DND-41 (cell line): ENCODE measurements at regions not wholly inside any gene's neighbourhood (a gene's known extent, or its start where the extent isn't known, plus 50 kb on each side); places are given as distances from the start of the nearest gene placed in this dataset.

Source experiments
- ATAC-seq: fragments of 200-7000 bp; cut with Tn5 transposase; 3 replicates; pipeline ENCODE4 v1.9.1; 2021; ENCODE audit warnings: low read depth; ENCODE audit not compliant: insufficient read depth
- DNase-seq: peaks from one replicate; pipeline ENCODE4 v3.0.0-alpha.2; 2020
- H2AFZ ChIP-seq: 2 replicates; pipeline ENCODE4 v1.6.0; 2012; ENCODE audit warnings: low read depth, low read length
- H3K27ac ChIP-seq: 2 replicates; pipeline ENCODE4 v1.5.1; 2012; ENCODE audit warnings: low read length, inconsistent platforms
- H3K27me3 ChIP-seq: fragments of 200-600 bp; sonication (generic); 2 replicates; pipeline ENCODE4 v1.6.0; 2012; ENCODE audit warnings: low read length, mild to moderate bottlenecking, inconsistent platforms; ENCODE audit not compliant: insufficient read depth, poor library complexity
- H3K36me3 ChIP-seq: 2 replicates; pipeline ENCODE4 v1.5.1; 2012; ENCODE audit warnings: low read length, inconsistent platforms; ENCODE audit not compliant: insufficient read depth
- H3K4me1 ChIP-seq: 2 replicates; pipeline ENCODE4 v1.5.1; 2012; ENCODE audit warnings: mild to moderate bottlenecking, low read length; ENCODE audit not compliant: insufficient read depth
- H3K4me2 ChIP-seq: 2 replicates; pipeline ENCODE4 v1.6.0; 2012; ENCODE audit warnings: mild to moderate bottlenecking, moderate library complexity, low read length, inconsistent platforms; ENCODE audit not compliant: insufficient read depth
- H3K4me3 ChIP-seq, 2 experiments: fragments of 200-600 bp in 1 of 2; shearing (Covaris generic) in 1 of 2; 2 replicates each; pipeline ENCODE4 v1.5.1; 2012 to 2016; ENCODE audit warnings: inconsistent platforms in 2 of 2, low read length in 2 of 2, mild to moderate bottlenecking in 2 of 2, low read depth in 1 of 2, moderate library complexity in 1 of 2
- H3K79me2 ChIP-seq: 2 replicates; pipeline ENCODE4 v1.6.0; 2012; ENCODE audit warnings: low read length, inconsistent platforms; ENCODE audit not compliant: insufficient read depth
- H3K9ac ChIP-seq: 2 replicates; pipeline ENCODE4 v1.6.0; 2012; ENCODE audit warnings: low read depth, mild to moderate bottlenecking, inconsistent platforms, low read length, moderate library complexity
- H3K9me3 ChIP-seq: 2 replicates; pipeline ENCODE4 v1.5.1; 2012; ENCODE audit warnings: low read length, moderate library complexity, mild to moderate bottlenecking, inconsistent platforms; ENCODE audit not compliant: insufficient read depth, severe bottlenecking
- H4K20me1 ChIP-seq: 2 replicates; pipeline ENCODE4 v1.6.0; 2012; ENCODE audit warnings: low read length; ENCODE audit not compliant: insufficient read depth
- EZH2 ChIP-seq: IDR thresholded peaks from 3 replicates; pipeline ENCODE4 v1.6.1; 2012; ENCODE audit warnings: borderline replicate concordance, low read depth, mild to moderate bottlenecking, moderate library complexity, low read length, inconsistent platforms; ENCODE audit not compliant: severe bottlenecking
- TF ChIP-seq, protein P1 (sequence below): IDR thresholded peaks from 2 replicates; pipeline ENCODE4 v1.5.1; 2012; ENCODE audit warnings: borderline replicate concordance, low read length, moderate library complexity, mild to moderate bottlenecking; ENCODE audit not compliant: poor library complexity, severe bottlenecking; ENCODE audit errors: extremely low read depth

DNA sequence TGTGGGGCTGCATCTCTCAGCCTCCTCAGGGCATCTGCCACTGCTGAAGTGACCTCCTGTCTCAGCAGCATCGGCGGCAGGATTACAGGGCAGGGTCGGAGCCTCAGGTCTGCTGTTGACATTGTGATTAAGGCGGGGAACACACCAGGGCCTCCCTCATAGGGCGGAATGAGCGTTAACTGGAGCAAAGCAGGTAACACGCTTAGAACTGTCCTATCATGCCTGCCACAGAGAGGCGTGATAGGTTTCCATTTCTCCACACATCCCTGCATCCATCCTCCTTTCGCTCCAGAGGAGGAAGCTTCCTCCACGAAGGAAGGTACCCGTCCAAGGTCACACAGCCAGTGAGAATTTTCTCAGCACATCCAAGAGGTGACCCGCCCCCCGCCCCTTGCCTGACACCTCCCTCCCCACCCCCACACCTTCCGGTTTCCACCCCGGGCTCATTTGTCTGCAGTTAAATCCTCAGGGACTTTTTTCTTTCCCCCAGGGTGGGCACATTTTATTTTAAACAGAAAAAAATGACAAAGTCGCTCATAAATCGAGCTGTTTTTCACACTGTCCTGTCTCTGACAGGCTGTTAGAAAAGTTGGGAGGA is 200.8 kb downstream of the TFAP2C start:
- Histone ChIP-seq H3K9ac (no peak overlapping the region), H3K27me3 (peaks cover 9% of the 10 kb centered on the region), H3K4me1 (no peaks in the 10 kb centered on the region), H3K9me3 (no peaks in the 10 kb centered on the region), H3K4me3 (no peak overlapping the region), H3K79me2 (no peaks in the 10 kb centered on the region), H3K36me3 (no peaks in the 10 kb centered on the region), H4K20me1 (no peaks in the 10 kb centered on the region), H2AFZ (no peak overlapping the region), H3K4me2 (no peak overlapping the region), H3K27ac (no peak overlapping the region)
- no peak for ATAC-seq
- DNase-seq, result no peak
- TF ChIP-seq, protein P1, sequence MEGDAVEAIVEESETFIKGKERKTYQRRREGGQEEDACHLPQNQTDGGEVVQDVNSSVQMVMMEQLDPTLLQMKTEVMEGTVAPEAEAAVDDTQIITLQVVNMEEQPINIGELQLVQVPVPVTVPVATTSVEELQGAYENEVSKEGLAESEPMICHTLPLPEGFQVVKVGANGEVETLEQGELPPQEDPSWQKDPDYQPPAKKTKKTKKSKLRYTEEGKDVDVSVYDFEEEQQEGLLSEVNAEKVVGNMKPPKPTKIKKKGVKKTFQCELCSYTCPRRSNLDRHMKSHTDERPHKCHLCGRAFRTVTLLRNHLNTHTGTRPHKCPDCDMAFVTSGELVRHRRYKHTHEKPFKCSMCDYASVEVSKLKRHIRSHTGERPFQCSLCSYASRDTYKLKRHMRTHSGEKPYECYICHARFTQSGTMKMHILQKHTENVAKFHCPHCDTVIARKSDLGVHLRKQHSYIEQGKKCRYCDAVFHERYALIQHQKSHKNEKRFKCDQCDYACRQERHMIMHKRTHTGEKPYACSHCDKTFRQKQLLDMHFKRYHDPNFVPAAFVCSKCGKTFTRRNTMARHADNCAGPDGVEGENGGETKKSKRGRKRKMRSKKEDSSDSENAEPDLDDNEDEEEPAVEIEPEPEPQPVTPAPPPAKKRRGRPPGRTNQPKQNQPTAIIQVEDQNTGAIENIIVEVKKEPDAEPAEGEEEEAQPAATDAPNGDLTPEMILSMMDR, result no peak
- TF ChIP-seq EZH2, result no peak

DNA sequence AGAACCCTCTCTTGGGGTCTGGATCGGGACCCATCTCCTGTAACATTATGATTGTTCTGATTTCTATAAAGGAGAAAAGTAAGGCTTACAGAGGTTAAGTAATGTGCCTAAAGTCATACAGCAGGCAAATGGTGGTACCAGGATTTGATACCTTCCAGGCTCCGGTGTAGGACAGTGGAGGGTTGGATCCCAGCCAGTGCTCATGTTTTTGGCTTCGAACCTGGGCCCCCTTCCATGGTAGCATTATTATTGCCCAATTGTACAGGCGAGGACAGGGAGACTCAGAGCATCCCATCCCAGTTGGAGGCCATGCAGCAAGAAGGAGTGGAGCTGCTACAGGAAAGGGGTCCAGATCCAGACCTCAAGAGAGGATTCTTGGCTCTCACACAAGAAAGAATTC is 202.7 kb downstream of the TFAP2C start:
- Histone ChIP-seq H3K79me2 (no peaks in the 10 kb centered on the region), H4K20me1 (no peaks in the 10 kb centered on the region), H3K4me3 (no peak overlapping the region), H3K27me3 (peaks cover 5% of the 10 kb centered on the region), H2AFZ (no peak overlapping the region), H3K4me1 (no peaks in the 10 kb centered on the region), H3K27ac (no peak overlapping the region), H3K9ac (no peak overlapping the region), H3K4me2 (no peak overlapping the region), H3K9me3 (no peaks in the 10 kb centered on the region), H3K36me3 (no peaks in the 10 kb centered on the region)
- ATAC-seq (no peak), DNase-seq (no peak)
- TF ChIP-seq EZH2, result no peak

DNA sequence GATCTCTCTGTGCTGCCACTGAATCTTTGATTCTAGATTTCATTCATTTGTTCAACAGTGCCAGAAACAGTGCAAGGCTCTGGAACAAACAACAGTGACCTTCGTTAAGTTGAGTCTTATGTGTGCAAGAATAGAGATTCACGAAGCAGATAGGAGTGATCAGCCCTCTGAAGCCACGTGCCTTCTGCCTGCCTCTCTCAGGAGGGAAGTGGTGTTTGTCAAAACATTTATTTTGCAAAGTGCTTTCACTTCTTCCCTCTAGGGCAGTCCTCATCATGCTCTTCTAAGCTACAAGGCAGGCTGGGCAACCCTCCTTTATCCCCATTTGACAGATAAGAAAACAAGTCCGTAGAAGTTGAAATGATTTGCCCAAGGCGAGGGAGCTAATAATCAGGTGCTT is 204.3 kb downstream of the TFAP2C start:
- H3K36me3 ChIP-seq, result no peaks in the 10 kb centered on the region
- H3K4me1 ChIP-seq, result no peaks in the 10 kb centered on the region
- DNase-seq (no peak), ATAC-seq (no peak)
- no peak overlapping the region for H2AFZ ChIP-seq
- no peaks in the 10 kb centered on the region for H4K20me1 ChIP-seq
- H3K9me3 ChIP-seq, result no peaks in the 10 kb centered on the region
- TF ChIP-seq EZH2, result no peak
- TF ChIP-seq, protein P1, result no peak
- H3K4me2 ChIP-seq, result no peak overlapping the region
- no peaks in the 10 kb centered on the region for H3K79me2 ChIP-seq
- no peak overlapping the region for H3K27ac ChIP-seq
- H3K9ac ChIP-seq, result no peak overlapping the region
- peaks cover 5% of the 10 kb centered on the region for H3K27me3 ChIP-seq
- H3K4me3 ChIP-seq, result no peak overlapping the region

DNA sequence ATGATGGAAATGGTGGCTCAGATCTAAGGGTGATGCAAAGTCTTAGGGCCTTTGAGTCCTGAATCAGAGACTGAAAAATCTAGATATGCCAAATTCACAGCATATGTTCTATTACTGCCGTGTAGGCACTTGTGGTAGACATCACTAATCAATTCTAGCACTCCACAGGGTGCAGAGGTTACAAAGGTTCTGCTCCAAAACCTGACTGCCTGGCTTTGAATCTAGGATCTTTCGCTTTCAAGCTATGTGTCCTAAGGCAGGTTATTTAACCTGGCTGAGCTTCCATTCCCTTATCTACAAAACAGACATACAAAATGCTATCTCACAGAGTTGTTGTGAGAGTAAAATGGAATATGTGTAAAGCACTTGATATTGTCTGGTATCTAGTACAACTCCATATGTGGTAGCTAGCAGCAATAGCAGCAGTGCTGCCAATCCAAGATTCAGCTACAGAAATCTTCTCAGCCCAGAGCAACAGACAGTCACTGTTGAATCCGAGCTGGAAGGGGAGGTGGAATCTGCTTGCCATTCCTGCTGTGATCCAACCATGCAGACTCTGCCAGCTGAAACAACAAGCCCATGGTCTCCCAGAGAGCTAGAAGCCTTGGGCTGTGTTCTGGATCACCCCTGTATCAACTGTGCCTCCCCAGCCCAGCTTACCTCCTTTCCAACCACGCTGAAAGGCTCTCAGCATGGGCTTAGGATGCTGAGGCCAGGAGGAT is 206.9 kb downstream of the TFAP2C start:
- ATAC-seq (no peak), DNase-seq (no peak)
- no peak overlapping the region for H3K4me2 ChIP-seq
- H3K4me1 ChIP-seq, result no peaks in the 10 kb centered on the region
- TF ChIP-seq, protein P1, result no peak
- TF ChIP-seq EZH2, result no peak
- H3K9me3 ChIP-seq, result no peaks in the 10 kb centered on the region
- no peak overlapping the region for H2AFZ ChIP-seq
- H3K79me2 ChIP-seq, result no peaks in the 10 kb centered on the region
- no peaks in the 10 kb centered on the region for H3K36me3 ChIP-seq
- no peak overlapping the region for H3K4me3 ChIP-seq
- H3K27ac ChIP-seq, result no peak overlapping the region
- peaks cover 5% of the 10 kb centered on the region for H3K27me3 ChIP-seq
- no peaks in the 10 kb centered on the region for H4K20me1 ChIP-seq
- no peak overlapping the region for H3K9ac ChIP-seq
